GM12892 (cell line): ENCODE measurements at regions not wholly inside any gene's neighbourhood (a gene's known extent, or its start where the extent isn't known, plus 50 kb on each side); places are given as distances from the start of the nearest gene placed in this dataset.

Experiments
- POLR2AphosphoS5 ChIP-seq: IDR thresholded peaks from 2 replicates; pipeline ENCODE4 v1.6.1; 2011; ENCODE audit warnings: low read depth, low read length, control low read depth
- TAF1 ChIP-seq: IDR thresholded peaks from 2 replicates; pipeline ENCODE4 v1.6.1; 2011; ENCODE audit warnings: low read depth, mild to moderate bottlenecking, control low read depth, low read length, borderline replicate concordance

DNA sequence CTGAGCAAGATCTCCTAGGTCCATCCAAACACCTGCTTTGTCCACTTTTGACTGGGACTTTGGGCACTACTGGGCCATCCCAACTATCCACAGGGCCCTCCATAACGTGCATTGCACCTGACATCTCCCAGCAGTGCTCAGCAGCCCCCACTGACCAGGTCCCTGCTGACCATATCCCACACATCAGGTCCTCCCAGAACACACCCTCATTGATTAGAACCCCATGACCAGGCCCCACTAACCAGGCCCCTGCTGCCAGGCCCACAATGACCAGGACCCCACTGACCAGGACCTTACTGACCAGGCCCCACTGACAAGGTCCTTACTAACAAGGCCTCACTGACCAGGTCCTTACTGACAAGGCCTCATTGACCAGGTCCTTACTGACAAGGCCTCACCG is 93.9 kb upstream of the CTSV start:
- TF ChIP-seq TAF1 (no peak), POLR2AphosphoS5 (no peak)
